Coronary artery (tissue), 2 donors: ENCODE measurements at regions not wholly inside any gene's neighbourhood (a gene's known extent, or its start where the extent isn't known, plus 50 kb on each side); places are given as distances from the start of the nearest gene placed in this dataset.
"Not testable (repeated sequence)": the region's sequence is repeated elsewhere in the genome, so short reads cannot be mapped to it uniquely, and the experiment has no call there.

Source experiments
- DNase-seq: peaks from one replicate; pipeline ENCODE4 v3.0.0-alpha.2; 2017; ENCODE audit warnings: low spot score
- H3K27ac ChIP-seq, 2 donors: fragments of 200-600 bp; sonication (generic); one replicate each; pipeline ENCODE4 v1.5.1; 2016 to 2019
- H3K4me3 ChIP-seq: fragments of 200-600 bp; sonication (generic); 2 replicates; pipeline ENCODE4 v1.5.1; 2016; ENCODE audit warnings: mild to moderate bottlenecking, moderate library complexity
- TF ChIP-seq, protein P1 (sequence below): fragments of 200-600 bp; sonication (generic); IDR thresholded peaks from one replicate; pipeline ENCODE4 v1.5.1; 2019; ENCODE audit warnings: antibody characterized with exemption

DNA sequence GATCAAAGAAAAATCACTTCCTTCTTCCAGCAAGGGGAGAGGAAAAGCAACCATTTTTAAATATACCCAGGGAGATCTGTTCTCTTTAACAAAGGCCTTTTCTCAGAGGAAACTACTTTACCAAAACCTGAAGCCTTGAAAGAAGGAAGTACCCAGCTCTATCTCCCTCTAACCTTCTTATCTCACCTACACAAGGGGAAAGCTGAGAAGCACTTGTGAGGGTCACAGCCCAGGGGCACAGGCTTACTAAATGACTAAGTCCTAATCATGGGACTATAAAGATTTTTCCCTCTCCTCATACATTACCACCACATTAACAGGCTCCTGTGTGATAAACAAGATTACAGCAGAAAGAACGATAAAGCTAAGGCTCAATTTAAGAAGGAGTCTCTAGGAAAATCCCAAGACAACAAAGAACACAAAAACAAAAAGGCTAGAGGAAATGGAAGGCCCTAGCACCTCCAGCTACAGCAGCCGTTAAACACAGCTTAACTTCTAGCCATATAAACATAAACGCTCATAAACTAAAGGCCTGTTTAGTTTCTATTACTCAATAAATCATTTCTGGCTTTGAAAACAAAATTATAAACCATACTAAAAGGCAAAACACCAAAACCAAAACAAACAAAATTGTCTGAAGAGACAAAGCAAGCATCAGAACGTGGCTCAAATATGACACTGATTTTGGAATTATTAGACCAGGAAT, 284.9 kb upstream of the ECI2 start:
- TF ChIP-seq, protein P1, sequence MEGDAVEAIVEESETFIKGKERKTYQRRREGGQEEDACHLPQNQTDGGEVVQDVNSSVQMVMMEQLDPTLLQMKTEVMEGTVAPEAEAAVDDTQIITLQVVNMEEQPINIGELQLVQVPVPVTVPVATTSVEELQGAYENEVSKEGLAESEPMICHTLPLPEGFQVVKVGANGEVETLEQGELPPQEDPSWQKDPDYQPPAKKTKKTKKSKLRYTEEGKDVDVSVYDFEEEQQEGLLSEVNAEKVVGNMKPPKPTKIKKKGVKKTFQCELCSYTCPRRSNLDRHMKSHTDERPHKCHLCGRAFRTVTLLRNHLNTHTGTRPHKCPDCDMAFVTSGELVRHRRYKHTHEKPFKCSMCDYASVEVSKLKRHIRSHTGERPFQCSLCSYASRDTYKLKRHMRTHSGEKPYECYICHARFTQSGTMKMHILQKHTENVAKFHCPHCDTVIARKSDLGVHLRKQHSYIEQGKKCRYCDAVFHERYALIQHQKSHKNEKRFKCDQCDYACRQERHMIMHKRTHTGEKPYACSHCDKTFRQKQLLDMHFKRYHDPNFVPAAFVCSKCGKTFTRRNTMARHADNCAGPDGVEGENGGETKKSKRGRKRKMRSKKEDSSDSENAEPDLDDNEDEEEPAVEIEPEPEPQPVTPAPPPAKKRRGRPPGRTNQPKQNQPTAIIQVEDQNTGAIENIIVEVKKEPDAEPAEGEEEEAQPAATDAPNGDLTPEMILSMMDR, result no peak
- Histone ChIP-seq H3K27ac (no peak overlapping the region), H3K4me3 (no peak overlapping the region)

DNA sequence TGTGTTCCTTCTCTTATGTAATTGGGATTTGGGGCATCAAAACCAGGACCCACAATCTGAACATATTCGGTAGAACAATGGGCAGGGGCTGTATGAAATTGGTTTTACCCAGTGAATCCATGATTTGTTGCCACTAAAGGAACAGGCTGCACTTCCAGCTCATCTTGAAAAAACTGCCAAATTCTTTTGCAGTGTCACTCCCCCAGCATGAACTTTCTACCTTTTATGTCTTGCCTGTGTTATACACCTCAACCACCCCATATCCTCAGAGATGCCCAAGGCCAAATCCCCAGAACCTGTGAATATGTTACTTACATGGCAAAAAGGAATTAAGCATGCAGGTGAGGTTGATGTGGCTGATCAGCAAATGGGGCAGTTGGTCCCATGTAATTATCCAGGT, 280.2 kb upstream of the ECI2 start:
- TF ChIP-seq, protein P1, result no peak
- Histone ChIP-seq H3K27ac (no peak overlapping the region), H3K4me3 (no peak overlapping the region)
- no peak for DNase-seq

More for the DNA sequence above, 284.9 kb upstream of the ECI2 start:
- no peak for DNase-seq

DNA sequence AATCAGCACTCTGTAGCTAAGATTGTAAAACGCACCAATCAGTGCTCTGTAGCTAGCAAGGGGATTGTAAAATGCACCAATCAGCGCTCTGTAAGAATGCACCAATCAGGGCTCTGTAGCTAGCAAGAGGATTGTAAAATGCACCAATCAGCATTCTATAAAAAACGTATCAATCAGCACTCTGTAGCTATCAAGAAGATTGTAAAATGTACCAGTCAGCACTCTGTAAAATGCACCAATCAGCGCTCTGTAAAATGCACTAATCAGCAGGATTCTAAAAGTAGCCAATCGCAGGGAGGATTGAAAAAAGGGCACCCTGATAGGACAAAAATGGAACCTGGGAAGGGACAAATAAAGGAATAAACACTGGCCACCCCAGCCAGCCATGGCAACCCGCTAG, 278.7 kb upstream of the ECI2 start:
- H3K4me3 ChIP-seq, H3K27ac ChIP-seq, DNase-seq: not testable (repeated sequence)

DNA sequence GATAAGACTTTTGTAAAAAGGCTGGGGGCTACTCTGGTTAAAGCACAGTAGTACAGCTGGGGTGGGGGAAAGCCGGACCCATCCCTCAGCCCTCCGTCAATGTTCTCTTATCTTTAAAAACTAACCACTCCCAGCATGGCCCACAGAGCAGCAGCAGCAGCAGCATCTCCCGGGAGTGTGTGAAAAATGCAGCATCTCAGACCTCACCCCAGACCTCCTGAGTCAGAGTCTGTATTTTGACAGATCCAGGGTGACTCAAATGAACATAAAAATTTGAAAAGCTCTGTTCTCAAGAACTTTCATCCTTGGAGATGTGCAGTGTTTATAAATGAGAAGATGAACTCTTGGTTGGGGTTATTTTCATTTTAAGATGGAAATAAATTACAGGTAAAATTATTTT, 277.7 kb upstream of the ECI2 start:
- DNase-seq, result no peak
- no peak overlapping the region for H3K4me3 ChIP-seq
- no peak overlapping the region for H3K27ac ChIP-seq
- TF ChIP-seq, protein P1, result no peak

DNA sequence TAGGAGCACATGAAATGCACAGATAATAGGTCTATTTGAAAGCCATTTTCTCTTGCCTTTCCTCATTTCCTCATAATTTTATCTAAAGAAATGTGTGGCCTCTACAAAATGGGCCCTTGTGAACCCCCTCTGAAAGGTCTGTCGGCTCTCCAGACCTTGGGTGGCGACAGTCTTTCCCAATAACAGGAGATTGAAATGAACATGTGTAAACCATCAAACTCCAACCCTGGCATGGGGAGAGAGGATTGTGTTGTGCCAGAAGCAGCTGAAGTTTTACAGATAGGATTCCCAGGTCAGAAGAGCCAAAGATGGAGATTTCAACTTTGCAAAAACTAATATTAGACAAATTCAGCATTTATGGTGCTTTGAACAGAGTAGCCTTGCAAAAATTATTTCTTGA, 277.1 kb upstream of the ECI2 start:
- TF ChIP-seq, protein P1, result no peak
- H3K4me3 ChIP-seq, result no peak overlapping the region
- no peak for DNase-seq
- H3K27ac ChIP-seq, result no peak overlapping the region

DNA sequence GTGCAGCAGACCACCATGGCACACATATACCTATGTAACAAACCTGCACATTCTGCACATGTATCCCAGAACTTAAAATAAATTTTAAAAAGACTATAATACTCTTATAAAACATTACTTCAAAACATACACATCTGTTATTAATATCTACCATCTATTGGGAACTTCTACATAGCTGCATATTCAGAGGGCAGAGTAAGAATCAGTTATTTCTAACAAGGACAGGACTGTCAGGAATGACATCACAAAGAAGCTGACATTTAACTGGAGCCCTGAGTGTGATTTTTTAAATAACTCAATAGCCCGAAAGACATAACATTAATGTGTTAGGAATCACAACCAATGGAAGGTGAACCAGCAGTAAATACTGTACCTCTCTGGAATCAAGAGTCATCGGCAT, 276.7 kb upstream of the ECI2 start:
- no peak for DNase-seq
- Histone ChIP-seq H3K27ac (no peak overlapping the region), H3K4me3 (no peak overlapping the region)
- TF ChIP-seq, protein P1, result no peak

DNA sequence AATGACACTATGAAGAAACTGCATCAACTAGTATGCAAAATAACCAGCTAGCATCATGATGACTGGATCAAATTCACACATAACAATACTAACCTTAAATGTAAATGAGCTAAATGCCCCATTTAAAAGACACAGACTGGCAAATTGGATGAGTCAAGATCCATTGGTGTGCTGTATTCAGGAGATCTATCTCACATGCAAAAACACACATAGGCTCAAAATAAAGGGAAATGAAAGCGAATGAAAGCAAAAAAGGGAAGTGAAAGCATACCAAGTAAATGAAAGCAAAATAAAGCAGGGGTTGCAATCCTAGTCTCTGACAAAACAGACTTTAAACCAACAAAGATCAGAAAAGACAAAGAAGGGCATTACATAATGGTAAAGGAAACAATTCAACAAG, 272.3 kb upstream of the ECI2 start:
- not testable (repeated sequence) for DNase-seq, H3K27ac ChIP-seq, H3K4me3 ChIP-seq

DNA sequence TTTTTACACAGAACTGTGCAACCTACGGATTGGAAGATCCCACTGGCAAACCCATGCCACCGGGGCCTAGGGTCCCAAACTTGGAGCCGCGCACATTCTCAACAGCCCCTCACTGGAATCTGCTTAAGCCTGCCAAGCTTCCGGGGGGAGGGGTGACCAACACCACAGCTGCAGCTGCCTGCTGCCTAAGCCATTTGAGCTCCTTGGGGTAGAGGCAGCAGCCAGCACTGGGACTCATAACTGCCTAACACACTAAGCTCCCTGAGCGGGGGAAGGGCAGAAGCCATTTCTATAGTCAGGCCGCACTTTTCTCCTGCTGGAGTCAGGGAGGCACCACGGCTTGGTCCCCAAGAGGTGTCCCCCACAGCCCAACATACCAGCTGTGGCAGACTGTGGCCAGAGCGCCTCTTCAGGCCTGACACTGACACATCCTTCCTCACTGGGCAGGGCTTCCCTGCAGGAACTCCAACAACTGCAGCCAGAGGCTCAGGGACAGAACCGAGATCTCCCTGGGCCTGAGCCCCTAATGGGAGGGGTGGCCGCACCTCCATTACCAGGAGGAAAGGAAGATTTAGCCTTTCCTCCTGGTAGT, 270.3 kb upstream of the ECI2 start:
- TF ChIP-seq, protein P1, result no peak
- DNase-seq, result no peak

More for the DNA sequence above, 270.3 kb upstream of the ECI2 start:
- Histone ChIP-seq H3K27ac (no peak overlapping the region), H3K4me3 (no peak overlapping the region)
